HCT116 (cell line): ENCODE measurements at regions not wholly inside any gene's neighbourhood (a gene's known extent, or its start where the extent isn't known, plus 50 kb on each side); places are given as distances from the start of the nearest gene placed in this dataset.

ENCODE experiments used
- ATAC-seq: fragments of 200-7000 bp; cut with Tn5 transposase; 2 replicates; pipeline ENCODE4 v1.9.1; 2020; ENCODE audit warnings: mild to moderate bottlenecking, moderate library complexity
- BruUV-seq: library from RNA; stranded (reverse); fragments of 400-500 nt; replicated peaks from 2 replicates; lab custom pipeline; 2021; lab: Mats Ljungman, UMichigan
- CTCF ChIA-PET: fragments of 300-600 bp; sonication (Branson Sonifier 250); formaldehyde crosslinking; loops from one replicate; lab custom pipeline; 2021; ENCODE audit warnings: antibody characterized with exemption; lab: Charles Lee
- POLR2A ChIA-PET: fragments of 300-600, 350-600 bp; sonication (Branson Sonifier 250); formaldehyde crosslinking; loops from one replicate; lab custom pipeline; 2021; ENCODE audit warnings: antibody characterized with exemption; lab: Charles Lee
- RAD21 ChIA-PET, 2 experiments: fragments of 300-600 bp; sonication (Branson Sonifier 250); formaldehyde crosslinking; loops; one replicate each; lab custom pipeline; 2023; ENCODE audit warnings: low total read pairs in 2 of 2; ENCODE audit not compliant: uncharacterized antibody in 2 of 2, unreplicated experiment in 2 of 2, low non-redundant PET in 1 of 2; lab: Charles Lee
- DNase-seq: peaks from one replicate; pipeline ENCODE4 v3.0.0-alpha.2; 2010; ENCODE audit warnings: low read depth, low spot score
- H2AFZ ChIP-seq: fragments of 200-600 bp; shearing (Covaris generic), sonication (generic); 2 replicates; pipeline ENCODE4 v1.6.1; 2017; ENCODE audit warnings: low read depth, mixed run types, mixed read lengths, antibody characterized with exemption, low read length; ENCODE audit not compliant: poor library complexity, severe bottlenecking
- H3K27ac ChIP-seq: 2 replicates; pipeline ENCODE4 v1.5.1; 2012; ENCODE audit warnings: low read depth, low read length
- H3K27me3 ChIP-seq: fragments of 200-600 bp; sonication (generic); 2 replicates; pipeline ENCODE4 v1.6.1; 2016; ENCODE audit warnings: mixed run types, low read length, mixed read lengths; ENCODE audit not compliant: insufficient read depth
- H3K36me3 ChIP-seq, 2 experiments: fragments of 200-500 bp in 1 of 2; fragments of 200-600 bp in 1 of 2; sonication (Bioruptor generic) in 1 of 2; sonication (generic) in 1 of 2; 2 replicates each; pipeline versions ENCODE4 v1.5.1 to v1.6.1; 2014 to 2016; ENCODE audit warnings: low read length in 2 of 2, inconsistent platforms in 1 of 2, mixed read lengths in 1 of 2, mixed run types in 1 of 2; ENCODE audit not compliant: insufficient read depth in 2 of 2, control insufficient read depth in 1 of 2
- H3K4me1 ChIP-seq, 2 experiments: fragments of 200-600 bp in 1 of 2; sonication (generic) in 1 of 2; 2 replicates each; pipeline versions ENCODE4 v1.5.1 to v1.6.1; 2012 to 2017; ENCODE audit warnings: low read length in 2 of 2, inconsistent platforms in 1 of 2, mild to moderate bottlenecking in 1 of 2, mixed read lengths in 1 of 2, mixed run types in 1 of 2, moderate library complexity in 1 of 2; ENCODE audit not compliant: insufficient read depth in 2 of 2, control insufficient read depth in 1 of 2
- H3K4me2 ChIP-seq: fragments of 200-600 bp; sonication (generic); 2 replicates; pipeline ENCODE4 v1.6.1; 2017; ENCODE audit warnings: mixed run types, low read length, mixed read lengths
- H3K4me3 ChIP-seq, 2 experiments: fragments of 200-600 bp in 1 of 2; sonication (generic) in 1 of 2; replicated peaks in 1 of 2; 2 replicates each; pipeline ENCODE4 v1.5.1; 2011 to 2016; ENCODE audit warnings: low read length in 2 of 2, control low read depth in 1 of 2, low read depth in 1 of 2, mild to moderate bottlenecking in 1 of 2, mixed read lengths in 1 of 2, mixed run types in 1 of 2
- H3K79me2 ChIP-seq: fragments of 200-600 bp; sonication (generic); 2 replicates; pipeline ENCODE4 v1.6.1; 2017; ENCODE audit warnings: mild to moderate bottlenecking, mixed run types, low read length, moderate library complexity, mixed read lengths; ENCODE audit not compliant: insufficient read depth
- H3K9ac ChIP-seq: fragments of 200-600 bp; sonication (generic); 2 replicates; pipeline ENCODE4 v1.6.1; 2016; ENCODE audit warnings: low read length, mixed read lengths
- H3K9me2 ChIP-seq: fragments of 200-600 bp; sonication (generic), shearing (Covaris generic); 2 replicates; pipeline ENCODE4 v1.6.1; 2017; ENCODE audit warnings: mixed run types, mild to moderate bottlenecking, moderate library complexity; ENCODE audit not compliant: insufficient read depth
- H3K9me3 ChIP-seq, 2 experiments: fragments of 200-500 bp in 1 of 2; fragments of 200-600 bp in 1 of 2; sonication (Bioruptor generic) in 1 of 2; sonication (generic) in 1 of 2; 2 replicates each; pipeline ENCODE4 v1.6.1; 2014 to 2017; ENCODE audit warnings: low read length in 2 of 2, mixed read lengths in 2 of 2, inconsistent platforms in 1 of 2, low read depth in 1 of 2, mild to moderate bottlenecking in 1 of 2, mixed run types in 1 of 2, moderate library complexity in 1 of 2; ENCODE audit not compliant: control insufficient read depth in 1 of 2, insufficient read depth in 1 of 2
- H4K20me1 ChIP-seq: fragments of 200-600 bp; sonication (generic), shearing (Covaris generic); 2 replicates; pipeline ENCODE4 v1.6.1; 2017; ENCODE audit warnings: mixed run types, mild to moderate bottlenecking, moderate library complexity; ENCODE audit not compliant: insufficient read depth
- CBX3 ChIP-seq: IDR thresholded peaks from 2 replicates; pipeline ENCODE4 v1.6.1; 2012; ENCODE audit warnings: low read depth
- EGR1 ChIP-seq: IDR thresholded peaks from 2 replicates; pipeline ENCODE4 v1.6.1; 2012; ENCODE audit warnings: low read depth
- JUND ChIP-seq: IDR thresholded peaks from 2 replicates; pipeline ENCODE4 v1.6.1; 2012
- POLR2A ChIP-seq: IDR thresholded peaks from 2 replicates; pipeline ENCODE4 v1.7.0; 2011; ENCODE audit warnings: borderline replicate concordance; ENCODE audit not compliant: insufficient read depth, insufficient read length; ENCODE audit errors: extremely low read depth
- REST ChIP-seq: IDR thresholded peaks from 2 replicates; pipeline ENCODE4 v1.6.1; 2012; ENCODE audit warnings: low read depth
- SIN3A ChIP-seq: IDR thresholded peaks from 2 replicates; pipeline ENCODE4 v1.6.1; 2012; ENCODE audit warnings: low read depth
- SRF ChIP-seq: IDR thresholded peaks from 2 replicates; pipeline ENCODE4 v1.6.1; 2012; ENCODE audit warnings: low read depth
- YY1 ChIP-seq: IDR thresholded peaks from 2 replicates; pipeline ENCODE4 v1.6.1; 2011; ENCODE audit warnings: low read length, low read depth, moderate library complexity, mild to moderate bottlenecking; ENCODE audit not compliant: insufficient replicate concordance; ENCODE audit errors: extremely low read depth
- intact Hi-C: fragments of 100-400 bp; cut with micrococcal nuclease; formaldehyde crosslinking; loops from 2 replicates; pipeline ENCODE4 v1.10.0; 2022
- TF ChIP-seq, protein P1 (sequence below): IDR thresholded peaks from 2 replicates; pipeline ENCODE4 v1.6.1; 2012
- TF ChIP-seq, protein P2 (sequence below): IDR thresholded peaks from 2 replicates; pipeline ENCODE4 v1.6.1; 2011; ENCODE audit warnings: mild to moderate bottlenecking, low read length, moderate library complexity; ENCODE audit not compliant: insufficient replicate concordance; ENCODE audit errors: extremely low read depth

DNA sequence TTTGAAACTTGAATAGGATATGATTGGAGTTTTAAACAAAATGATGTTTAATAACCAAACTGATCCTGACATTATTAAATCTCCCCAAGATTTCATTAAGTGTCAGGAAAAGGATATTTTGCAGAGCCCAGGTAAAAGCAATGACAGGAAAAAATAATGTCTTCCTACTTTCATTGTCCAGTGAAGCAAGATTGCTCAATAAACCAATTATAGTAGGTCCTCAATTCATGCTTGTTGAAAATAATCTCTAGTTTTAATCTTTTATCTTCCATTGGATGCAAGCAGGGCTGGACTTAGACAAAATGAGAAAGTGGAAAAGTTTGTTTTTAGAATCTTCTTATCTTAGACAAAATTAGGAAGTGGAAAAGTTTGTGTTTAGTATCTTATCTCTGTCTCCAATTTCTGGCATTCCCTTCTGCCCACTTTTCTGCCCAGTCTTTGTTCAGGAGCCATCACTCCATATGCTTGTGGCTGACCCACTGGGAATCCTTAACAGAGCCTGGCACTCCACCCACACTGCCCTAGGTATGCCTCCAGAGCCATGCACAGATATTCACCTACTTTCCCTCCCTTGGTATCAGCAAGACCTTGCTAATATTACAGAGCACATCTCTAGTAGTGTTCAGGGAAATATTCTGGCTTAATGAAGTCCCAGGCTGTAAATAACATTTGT is 57.0 kb upstream of the CARMIL1 start:
- POLR2A ChIA-PET = no interaction called here
- RAD21 ChIA-PET = no interaction called here
- H3K27ac ChIP-seq = no peak overlapping the region
- ATAC-seq (0 out of 2 replicates have a peak, but pooled peaks have one; percentile 29), DNase-seq (no peak)
- CTCF ChIA-PET = interaction anchor here (1.8 to 3.3 kb wide), 3 partner anchors 44 to 497 kb away, joined by 13 to 40 read pairs (median 28); no protein-coding TSS in a partner anchor
- H3K4me3 ChIP-seq = no peak overlapping the region
- H3K9ac ChIP-seq = no peak overlapping the region
- H3K4me1 ChIP-seq = no peaks in the 10 kb centered on the region
- no peaks in the 10 kb centered on the region for H3K27me3 ChIP-seq
- no peak overlapping the region for H2AFZ ChIP-seq
- no peaks in the 10 kb centered on the region for H3K79me2 ChIP-seq
- no peaks in the 10 kb centered on the region for H3K36me3 ChIP-seq
- H4K20me1 ChIP-seq = no peaks in the 10 kb centered on the region
- TF ChIP-seq, protein P1, sequence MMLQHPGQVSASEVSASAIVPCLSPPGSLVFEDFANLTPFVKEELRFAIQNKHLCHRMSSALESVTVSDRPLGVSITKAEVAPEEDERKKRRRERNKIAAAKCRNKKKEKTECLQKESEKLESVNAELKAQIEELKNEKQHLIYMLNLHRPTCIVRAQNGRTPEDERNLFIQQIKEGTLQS = no peak
- no peak for TF ChIP-seq SIN3A
- no peak for TF ChIP-seq POLR2A
- TF ChIP-seq EGR1 = no peak
- no peak for TF ChIP-seq JUND
- TF ChIP-seq REST = no peak
- TF ChIP-seq SRF = no peak
- TF ChIP-seq YY1 = no peak
- TF ChIP-seq CBX3 = no peak
- TF ChIP-seq, protein P2, sequence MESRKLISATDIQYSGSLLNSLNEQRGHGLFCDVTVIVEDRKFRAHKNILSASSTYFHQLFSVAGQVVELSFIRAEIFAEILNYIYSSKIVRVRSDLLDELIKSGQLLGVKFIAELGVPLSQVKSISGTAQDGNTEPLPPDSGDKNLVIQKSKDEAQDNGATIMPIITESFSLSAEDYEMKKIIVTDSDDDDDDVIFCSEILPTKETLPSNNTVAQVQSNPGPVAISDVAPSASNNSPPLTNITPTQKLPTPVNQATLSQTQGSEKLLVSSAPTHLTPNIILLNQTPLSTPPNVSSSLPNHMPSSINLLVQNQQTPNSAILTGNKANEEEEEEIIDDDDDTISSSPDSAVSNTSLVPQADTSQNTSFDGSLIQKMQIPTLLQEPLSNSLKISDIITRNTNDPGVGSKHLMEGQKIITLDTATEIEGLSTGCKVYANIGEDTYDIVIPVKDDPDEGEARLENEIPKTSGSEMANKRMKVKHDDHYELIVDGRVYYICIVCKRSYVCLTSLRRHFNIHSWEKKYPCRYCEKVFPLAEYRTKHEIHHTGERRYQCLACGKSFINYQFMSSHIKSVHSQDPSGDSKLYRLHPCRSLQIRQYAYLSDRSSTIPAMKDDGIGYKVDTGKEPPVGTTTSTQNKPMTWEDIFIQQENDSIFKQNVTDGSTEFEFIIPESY = no peak
- intact Hi-C loops = loop anchor here (2.0 to 5.0 kb wide), 3 partner anchors 335 to 720 kb away; no protein-coding TSS in a partner anchor
- no peak overlapping the region for H3K4me2 ChIP-seq
- H3K9me3 ChIP-seq = no peaks in the 10 kb centered on the region
- H3K9me2 ChIP-seq = no peaks in the 10 kb centered on the region
- BruUV-seq = no TSS peak
